Liver (tissue), 3 donors: ENCODE measurements at regions not wholly inside any gene's neighbourhood (a gene's known extent, or its start where the extent isn't known, plus 50 kb on each side); places are given as distances from the start of the nearest gene placed in this dataset.

Experiments
- FOXA1 ChIP-seq: IDR thresholded peaks from 2 replicates; pipeline ENCODE4 v1.6.1; 2016; ENCODE audit warnings: antibody characterized with exemption
- FOXA2 ChIP-seq: IDR thresholded peaks from 2 replicates; pipeline ENCODE4 v1.6.1; 2016; ENCODE audit warnings: antibody characterized with exemption
- GABPA ChIP-seq, 2 donors: IDR thresholded peaks in 1 of 2; conservative IDR thresholded peaks in 1 of 2; 2 replicates each; pipeline ENCODE4 v1.6.1; 2016; ENCODE audit warnings: antibody characterized with exemption in 2 of 2, mild to moderate bottlenecking in 1 of 2, moderate library complexity in 1 of 2
- JUND ChIP-seq, 2 donors: IDR thresholded peaks; 2 replicates each; pipeline ENCODE4 v1.6.1; 2016; ENCODE audit warnings: antibody characterized with exemption in 2 of 2
- REST ChIP-seq: IDR thresholded peaks from 2 replicates; pipeline ENCODE4 v1.6.1; 2016; ENCODE audit warnings: antibody characterized with exemption, mild to moderate bottlenecking
- RXRA ChIP-seq, 2 donors: IDR thresholded peaks; 2 replicates each; pipeline ENCODE4 v1.6.1; 2017 to 2018; ENCODE audit warnings: antibody characterized with exemption in 2 of 2, mild to moderate bottlenecking in 1 of 2
- TAF1 ChIP-seq: conservative IDR thresholded peaks from 2 replicates; pipeline ENCODE4 v1.6.1; 2016; ENCODE audit warnings: antibody characterized with exemption, mild to moderate bottlenecking
- ZBTB33 ChIP-seq: IDR thresholded peaks from 2 replicates; pipeline ENCODE4 v1.6.1; 2016; ENCODE audit warnings: antibody characterized with exemption
- TF ChIP-seq, protein P1 (sequence below): fragments of 150-350 bp; IDR thresholded peaks from 2 replicates; pipeline ENCODE4 v1.5.1; 2017; ENCODE audit warnings: improper control_type of control experiment, low read depth, low read length; ENCODE audit not compliant: missing input control
- donor health status: healthy.
- donor health status: healthy.

DNA sequence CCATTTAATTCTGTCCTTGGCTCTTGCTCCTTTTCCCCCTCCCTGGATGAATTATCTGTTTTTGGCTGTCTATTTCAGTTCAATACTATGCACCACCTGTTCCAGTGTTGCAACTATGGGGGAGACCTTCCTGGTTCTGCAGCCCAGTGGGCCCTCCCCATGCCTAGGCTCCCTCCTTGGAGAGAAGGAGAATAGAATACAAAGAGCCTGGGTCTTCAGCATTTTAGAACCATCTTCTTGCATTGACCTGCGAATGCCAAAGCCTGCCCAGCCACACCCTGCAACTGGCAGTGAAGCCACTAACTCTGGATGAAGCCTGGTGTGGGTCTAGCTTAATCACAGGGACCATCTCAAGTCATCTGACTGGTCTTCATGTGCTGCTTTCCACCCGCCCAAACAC lies 207.1 kb downstream of the HERPUD2 start:
- TF ChIP-seq, protein P1, sequence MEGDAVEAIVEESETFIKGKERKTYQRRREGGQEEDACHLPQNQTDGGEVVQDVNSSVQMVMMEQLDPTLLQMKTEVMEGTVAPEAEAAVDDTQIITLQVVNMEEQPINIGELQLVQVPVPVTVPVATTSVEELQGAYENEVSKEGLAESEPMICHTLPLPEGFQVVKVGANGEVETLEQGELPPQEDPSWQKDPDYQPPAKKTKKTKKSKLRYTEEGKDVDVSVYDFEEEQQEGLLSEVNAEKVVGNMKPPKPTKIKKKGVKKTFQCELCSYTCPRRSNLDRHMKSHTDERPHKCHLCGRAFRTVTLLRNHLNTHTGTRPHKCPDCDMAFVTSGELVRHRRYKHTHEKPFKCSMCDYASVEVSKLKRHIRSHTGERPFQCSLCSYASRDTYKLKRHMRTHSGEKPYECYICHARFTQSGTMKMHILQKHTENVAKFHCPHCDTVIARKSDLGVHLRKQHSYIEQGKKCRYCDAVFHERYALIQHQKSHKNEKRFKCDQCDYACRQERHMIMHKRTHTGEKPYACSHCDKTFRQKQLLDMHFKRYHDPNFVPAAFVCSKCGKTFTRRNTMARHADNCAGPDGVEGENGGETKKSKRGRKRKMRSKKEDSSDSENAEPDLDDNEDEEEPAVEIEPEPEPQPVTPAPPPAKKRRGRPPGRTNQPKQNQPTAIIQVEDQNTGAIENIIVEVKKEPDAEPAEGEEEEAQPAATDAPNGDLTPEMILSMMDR, result no peak
- TF ChIP-seq REST (no peak), TAF1 (no peak), RXRA (IDR thresholded peaks at IDR 0.05) (no peak), FOXA1 (no peak), JUND (IDR thresholded peaks at IDR 0.05) (no peak), ZBTB33 (no peak), GABPA (IDR thresholded peaks at IDR 0.05 in 1 of 2, conservative IDR thresholded peaks at IDR 0.05 in 1 of 2) (no peak), FOXA2 (no peak)
